ENCODE measurements at regions not wholly inside any gene's neighbourhood (a gene's known extent, or its start where the extent isn't known, plus 50 kb on each side); places are given as distances from the start of the nearest gene placed in this dataset.

DNA sequence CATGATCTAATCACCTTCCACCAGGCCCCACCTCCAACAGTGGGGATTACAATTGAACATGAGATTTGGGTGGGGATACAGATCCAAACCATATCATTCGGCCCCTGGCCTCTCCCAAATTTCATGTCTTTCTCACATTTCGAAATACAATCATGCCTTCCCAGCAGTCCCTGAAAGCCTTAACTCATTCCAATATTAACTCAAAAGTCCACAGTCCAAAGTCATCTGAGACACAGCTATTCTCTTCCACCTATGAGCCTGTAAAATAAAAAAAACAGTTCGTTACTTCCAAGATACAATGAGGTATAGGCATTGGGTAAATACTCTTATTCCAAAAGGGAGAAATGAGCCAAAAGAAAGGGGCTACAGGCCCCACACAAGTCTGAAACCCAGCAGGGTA lies 222.6 kb downstream of the SOD2 start:
- intact Hi-C loops (cut with micrococcal nuclease) = no loop called here
- DNase-seq = no peak
- Mint-ChIP-seq H3K36me3 (no peaks in the 10 kb centered on the region), H3K27ac (no peak overlapping the region), H3K9me3 (peaks cover 0 to 24% (median 14%) of the 10 kb centered on the region in 7 donors), H3K4me3 (no peak overlapping the region), H3K4me1 (peaks cover 14% of the 10 kb centered on the region), H3K27me3 (ENCODE audit: low read depth in 3 of 3) (peaks cover 0 to 2% (median 2%) of the 10 kb centered on the region in 3 donors)
- TF ChIP-seq, protein P1, sequence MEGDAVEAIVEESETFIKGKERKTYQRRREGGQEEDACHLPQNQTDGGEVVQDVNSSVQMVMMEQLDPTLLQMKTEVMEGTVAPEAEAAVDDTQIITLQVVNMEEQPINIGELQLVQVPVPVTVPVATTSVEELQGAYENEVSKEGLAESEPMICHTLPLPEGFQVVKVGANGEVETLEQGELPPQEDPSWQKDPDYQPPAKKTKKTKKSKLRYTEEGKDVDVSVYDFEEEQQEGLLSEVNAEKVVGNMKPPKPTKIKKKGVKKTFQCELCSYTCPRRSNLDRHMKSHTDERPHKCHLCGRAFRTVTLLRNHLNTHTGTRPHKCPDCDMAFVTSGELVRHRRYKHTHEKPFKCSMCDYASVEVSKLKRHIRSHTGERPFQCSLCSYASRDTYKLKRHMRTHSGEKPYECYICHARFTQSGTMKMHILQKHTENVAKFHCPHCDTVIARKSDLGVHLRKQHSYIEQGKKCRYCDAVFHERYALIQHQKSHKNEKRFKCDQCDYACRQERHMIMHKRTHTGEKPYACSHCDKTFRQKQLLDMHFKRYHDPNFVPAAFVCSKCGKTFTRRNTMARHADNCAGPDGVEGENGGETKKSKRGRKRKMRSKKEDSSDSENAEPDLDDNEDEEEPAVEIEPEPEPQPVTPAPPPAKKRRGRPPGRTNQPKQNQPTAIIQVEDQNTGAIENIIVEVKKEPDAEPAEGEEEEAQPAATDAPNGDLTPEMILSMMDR (IDR thresholded peaks at IDR 0.05) = no peak
- Histone ChIP-seq H4K20me1 (ENCODE audit: insufficient read depth, low read length) (no peaks in the 10 kb centered on the region), H2AFZ (ENCODE audit: insufficient read depth, low read depth, low read length, poor library complexity, severe bottlenecking) (no peak overlapping the region), H3K27me3 (ENCODE audit: control insufficient read depth in 2 of 2, insufficient read depth in 2 of 2, low read length in 2 of 2) (no peaks in the 10 kb centered on the region), H3K4me3 (replicated peaks in 1 of 3; ENCODE audit: low read depth in 2 of 3, low read length in 3 of 3) (no peak overlapping the region), H3K36me3 (replicated peaks in 1 of 2; ENCODE audit: control insufficient read depth in 1 of 2, insufficient read depth in 2 of 2, low read length in 2 of 2) (no peaks in the 10 kb centered on the region), H3K27ac (ENCODE audit: low read depth in 1 of 2, low read length in 2 of 2) (no peak overlapping the region), H3K4me2 (replicated peaks; ENCODE audit: extremely low read depth, low read length, poor library complexity, severe bottlenecking) (no peak overlapping the region), H3K4me1 (ENCODE audit: control insufficient read depth in 1 of 2, insufficient read depth in 2 of 2, low read length in 2 of 2) (peaks cover 0 to 3% of the 10 kb centered on the region in 2 donors), H3K9me3 (replicated peaks in 1 of 2; ENCODE audit: control insufficient read depth in 1 of 2, insufficient read depth in 1 of 2, low read length in 2 of 2) (peaks cover 0 to 11% of the 10 kb centered on the region in 2 donors), H3K79me2 (ENCODE audit: insufficient read depth, low read length) (no peaks in the 10 kb centered on the region), H3K9ac (ENCODE audit: insufficient read depth, low read length, poor library complexity, severe bottlenecking) (no peak overlapping the region)
- no CpG with 5 or more reads among the region's 3 CpGs for WGBS (ENCODE audit: insufficient coverage)

DNA sequence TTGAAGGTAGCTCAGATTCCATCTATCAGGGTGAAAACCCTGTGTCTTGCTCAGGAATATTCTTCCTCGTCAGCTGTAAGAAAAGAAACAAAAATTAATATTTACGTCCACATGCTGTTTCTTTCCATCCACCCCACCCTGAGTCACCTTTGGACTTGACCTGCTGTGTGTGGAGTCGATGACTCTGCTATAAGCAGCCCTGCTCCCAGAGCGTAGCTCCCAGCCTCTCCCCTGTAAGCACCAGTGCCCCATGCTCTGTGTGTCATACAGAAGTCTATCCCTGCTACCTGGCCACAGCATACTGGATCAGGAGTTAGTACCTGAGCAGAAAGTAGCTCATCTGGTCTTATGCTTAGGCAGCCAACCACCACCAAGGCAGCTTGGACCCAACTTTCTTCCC lies 223.6 kb downstream of the SOD2 start:
- Histone ChIP-seq H4K20me1 (ENCODE audit: insufficient read depth, low read length) (no peaks in the 10 kb centered on the region), H3K9ac (ENCODE audit: insufficient read depth, low read length, poor library complexity, severe bottlenecking) (no peak overlapping the region), H3K27ac (ENCODE audit: low read depth in 1 of 2, low read length in 2 of 2) (no peak overlapping the region), H3K4me1 (ENCODE audit: control insufficient read depth in 1 of 2, insufficient read depth in 2 of 2, low read length in 2 of 2) (peaks cover 0 to 3% of the 10 kb centered on the region in 2 donors), H3K4me3 (replicated peaks in 1 of 3; ENCODE audit: low read depth in 2 of 3, low read length in 3 of 3) (no peak overlapping the region), H3K27me3 (ENCODE audit: control insufficient read depth in 2 of 2, insufficient read depth in 2 of 2, low read length in 2 of 2) (no peaks in the 10 kb centered on the region), H3K36me3 (replicated peaks in 1 of 2; ENCODE audit: control insufficient read depth in 1 of 2, insufficient read depth in 2 of 2, low read length in 2 of 2) (no peaks in the 10 kb centered on the region), H3K79me2 (ENCODE audit: insufficient read depth, low read length) (no peaks in the 10 kb centered on the region), H3K9me3 (replicated peaks in 1 of 2; ENCODE audit: control insufficient read depth in 1 of 2, insufficient read depth in 1 of 2, low read length in 2 of 2) (peaks cover 0 to 8% of the 10 kb centered on the region in 2 donors), H2AFZ (ENCODE audit: insufficient read depth, low read depth, low read length, poor library complexity, severe bottlenecking) (no peak overlapping the region), H3K4me2 (replicated peaks; ENCODE audit: extremely low read depth, low read length, poor library complexity, severe bottlenecking) (no peak overlapping the region)
- no peak overlapping the region for H3K4me3 Mint-ChIP-seq
- no peak for DNase-seq
- TF ChIP-seq, protein P1 (IDR thresholded peaks at IDR 0.05) = no peak
- intact Hi-C loops (cut with micrococcal nuclease) = no loop called here
- H3K27ac Mint-ChIP-seq = no peak overlapping the region
- peaks cover 14% of the 10 kb centered on the region for H3K4me1 Mint-ChIP-seq
- 100% methylated on average over 3 of the region's 4 CpGs for WGBS (ENCODE audit: insufficient coverage)
- H3K36me3 Mint-ChIP-seq = no peaks in the 10 kb centered on the region
- H3K9me3 Mint-ChIP-seq = peaks cover 0 to 24% (median 14%) of the 10 kb centered on the region in 7 donors
- peaks cover 0 to 2% (median 2%) of the 10 kb centered on the region in 3 donors for H3K27me3 Mint-ChIP-seq (ENCODE audit: low read depth in 3 of 3)

All from CD14-positive monocyte (primary cell).